Epidermal melanocyte (primary cell): ENCODE measurements at regions not wholly inside any gene's neighbourhood (a gene's known extent, or its start where the extent isn't known, plus 50 kb on each side); places are given as distances from the start of the nearest gene placed in this dataset.
"Not testable (repeated sequence)": the region's sequence is repeated elsewhere in the genome, so short reads cannot be mapped to it uniquely, and the experiment has no call there.

Experiments
- DNase-seq: peaks from one replicate; pipeline ENCODE4 v3.0.0; 2011; ENCODE audit warnings: low spot score; ENCODE audit not compliant: insufficient read length

DNA sequence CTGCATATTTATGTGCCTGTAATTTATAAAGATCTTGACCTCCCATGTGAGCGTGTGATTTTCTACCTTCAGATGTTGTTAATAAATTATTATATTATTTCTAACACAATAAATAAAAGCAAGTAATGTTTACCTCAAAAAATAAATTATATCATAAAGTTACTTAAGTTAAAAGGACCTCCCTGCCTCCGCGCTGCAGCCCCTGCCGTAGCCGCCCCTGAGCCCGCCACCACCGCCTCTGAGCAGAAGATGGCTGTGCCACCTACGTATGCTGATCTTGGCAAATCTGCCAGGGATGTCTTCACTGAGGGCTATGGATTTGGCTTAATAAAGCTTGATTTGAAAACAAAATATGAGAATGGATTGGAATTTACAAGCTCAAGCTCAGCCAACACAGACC is 119.6 kb upstream of the BRWD3 start:
- DNase-seq: no peak

DNA sequence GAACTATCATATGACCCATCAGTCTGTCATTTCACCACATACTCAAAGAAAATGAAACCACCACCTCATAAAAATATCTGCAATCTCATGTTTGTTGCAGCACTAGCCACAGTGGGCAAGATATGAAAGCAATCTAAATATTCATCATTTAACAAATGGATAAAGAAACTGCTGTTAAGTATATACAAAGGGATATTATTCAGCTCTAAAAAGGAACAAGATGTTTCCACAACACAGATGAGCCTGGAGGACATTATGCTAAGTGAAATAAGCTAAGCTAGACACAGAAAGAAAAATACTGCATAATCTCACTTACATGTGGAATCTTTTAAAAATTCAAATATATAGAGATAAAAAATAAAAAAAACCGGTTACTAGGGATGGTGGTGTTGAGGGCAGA is 108.2 kb upstream of the BRWD3 start:
- DNase-seq: no peak

DNA sequence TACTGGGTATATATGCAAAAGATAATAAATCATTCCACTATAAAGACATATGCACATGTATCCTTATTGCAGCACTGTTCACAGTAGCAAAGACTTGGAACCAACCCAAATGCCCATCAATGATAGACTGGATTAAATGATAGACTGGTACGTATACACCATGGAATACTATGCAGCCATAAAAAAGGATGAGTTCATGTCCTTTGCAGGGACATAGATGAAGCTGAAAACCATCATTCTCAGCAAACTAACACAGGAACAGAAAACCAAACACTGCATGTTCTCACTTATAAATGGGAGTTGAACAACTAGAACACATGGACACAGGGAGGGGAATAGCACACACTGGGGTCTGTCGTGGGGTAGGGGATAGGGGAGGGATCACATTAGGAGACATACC is 102.7 kb upstream of the BRWD3 start:
- not testable (repeated sequence) for DNase-seq

DNA sequence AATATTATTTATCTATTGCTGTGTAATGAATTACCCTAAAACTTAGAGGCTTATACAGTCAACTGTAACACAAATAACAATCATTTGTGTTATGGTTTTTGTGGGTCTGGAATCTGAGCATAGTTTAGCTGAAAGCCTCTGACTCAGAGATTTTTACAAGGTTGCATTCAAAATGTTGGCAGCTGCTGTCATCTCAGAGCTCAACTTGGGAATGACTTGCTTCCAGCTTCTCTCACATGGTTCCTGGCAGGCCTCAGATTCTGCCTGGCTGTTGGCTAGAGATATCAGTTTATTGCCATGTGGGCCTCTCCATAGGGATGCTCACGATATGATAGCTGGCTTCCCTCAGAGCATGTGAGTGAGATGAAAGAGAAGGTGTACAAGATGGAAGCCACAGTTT is 70.2 kb upstream of the BRWD3 start:
- no peak for DNase-seq

DNA sequence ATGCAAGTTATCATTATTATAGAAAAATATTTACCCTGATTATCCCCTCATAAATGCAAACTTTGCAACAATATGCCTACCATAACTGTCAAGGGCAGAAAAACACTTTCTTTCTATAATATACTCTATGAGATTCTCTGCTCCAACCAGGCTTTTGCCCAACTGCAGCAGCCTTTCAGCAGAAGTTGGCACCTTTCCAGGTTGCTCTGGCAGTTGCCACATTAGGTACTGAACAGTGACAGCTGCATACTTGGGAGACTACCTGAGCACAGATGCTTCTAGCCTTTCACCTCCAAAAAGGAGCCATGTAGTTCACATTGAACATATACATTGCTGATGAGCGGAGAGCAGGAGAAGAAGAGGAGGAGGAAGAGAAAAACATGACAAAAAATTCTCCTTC is 69.5 kb upstream of the BRWD3 start:
- no peak for DNase-seq

DNA sequence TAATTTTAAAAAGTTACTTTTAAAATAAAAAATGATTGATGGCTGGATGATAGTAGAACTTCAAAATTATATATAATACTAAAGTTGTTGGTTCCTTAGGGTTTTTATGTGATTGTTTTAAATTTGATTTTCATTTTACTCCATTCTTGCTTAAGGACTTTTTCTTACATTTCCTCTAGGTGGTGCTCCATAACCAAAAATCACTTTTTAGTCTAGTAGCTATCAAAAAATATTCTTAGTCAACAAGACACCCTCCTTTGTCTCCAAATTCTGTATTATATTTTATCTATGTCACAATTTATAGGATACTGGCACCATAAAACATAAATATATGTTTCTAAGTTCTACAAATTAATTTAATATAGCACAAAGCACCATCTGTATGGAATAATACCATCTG is 67.2 kb upstream of the BRWD3 start:
- peak; percentile 21 for DNase-seq
